ENCODE measurements at regions not wholly inside any gene's neighbourhood (a gene's known extent, or its start where the extent isn't known, plus 50 kb on each side); places are given as distances from the start of the nearest gene placed in this dataset.

DNA sequence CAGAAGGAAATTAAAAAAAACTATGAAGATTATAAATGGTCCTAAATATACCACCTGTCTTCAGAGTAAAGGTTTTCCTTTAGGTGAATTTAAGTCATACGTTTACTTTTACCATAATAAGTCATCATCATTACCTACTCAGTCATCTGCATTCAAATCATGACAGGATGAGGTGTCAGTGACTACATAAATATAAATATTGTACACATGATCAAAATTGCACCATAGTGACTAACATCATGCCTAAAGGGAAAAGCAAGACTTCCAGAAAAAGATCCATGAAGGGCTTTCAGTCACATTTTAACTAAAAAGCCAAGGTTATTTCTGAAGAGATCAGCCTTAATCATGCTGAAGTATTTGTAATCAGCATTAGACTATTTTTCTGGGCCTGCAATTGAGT is 759.9 kb upstream of the FLRT2 start:
- intact Hi-C loops (cut with micrococcal nuclease), result no loop called here
- Histone ChIP-seq H3K9me3 (replicated peaks; ENCODE audit: control insufficient read depth, insufficient read depth, low read length) (no peaks in the 10 kb centered on the region), H3K9ac (replicated peaks; ENCODE audit: extremely low read depth, insufficient read depth, low read length) (no peak overlapping the region), H3K9me1 (replicated peaks; ENCODE audit: control insufficient read depth, extremely low read depth, insufficient read depth, low read length) (no peaks in the 10 kb centered on the region), H4K20me1 (replicated peaks; ENCODE audit: control insufficient read depth, extremely low read depth, insufficient read depth, low read length) (no peaks in the 10 kb centered on the region), H3K79me2 (ENCODE audit: control insufficient read depth, insufficient read depth, low read length) (no peaks in the 10 kb centered on the region), H3K27ac (ENCODE audit: insufficient read depth, low read depth, low read length) (no peak overlapping the region), H2AFZ (ENCODE audit: low read depth, low read length) (no peak overlapping the region), H3K36me3 (ENCODE audit: control insufficient read depth in 2 of 2, extremely low read depth in 1 of 2, insufficient read depth in 2 of 2, low read length in 2 of 2) (no peaks in the 10 kb centered on the region), H3K4me1 (ENCODE audit: control insufficient read depth, extremely low read depth, insufficient read depth, low read length) (no peaks in the 10 kb centered on the region), H3K27me3 (ENCODE audit: control insufficient read depth in 2 of 2, insufficient read depth in 2 of 2, low read length in 2 of 2) (no peaks in the 10 kb centered on the region), H3K4me3 (replicated peaks in 1 of 3; ENCODE audit: insufficient read depth in 1 of 3, low read depth in 1 of 3, low read length in 3 of 3) (no peak overlapping the region), H3K4me2 (ENCODE audit: insufficient read depth, low read length) (no peak overlapping the region)
- FAIRE-seq (no peak), DNase-seq (ENCODE audit: low read depth, low spot score) (no peak)
- dilution Hi-C loops (cut with MboI; ENCODE audit: extremely low pct_ligation_motif_present, low sequenced_read_pairs), result no loop called here
- BruUV-seq (replicated peaks), result no TSS peak
- ChIA-PET CTCF (no interaction called here), POLR2A (no interaction called here)
- TF ChIP-seq, protein P1, sequence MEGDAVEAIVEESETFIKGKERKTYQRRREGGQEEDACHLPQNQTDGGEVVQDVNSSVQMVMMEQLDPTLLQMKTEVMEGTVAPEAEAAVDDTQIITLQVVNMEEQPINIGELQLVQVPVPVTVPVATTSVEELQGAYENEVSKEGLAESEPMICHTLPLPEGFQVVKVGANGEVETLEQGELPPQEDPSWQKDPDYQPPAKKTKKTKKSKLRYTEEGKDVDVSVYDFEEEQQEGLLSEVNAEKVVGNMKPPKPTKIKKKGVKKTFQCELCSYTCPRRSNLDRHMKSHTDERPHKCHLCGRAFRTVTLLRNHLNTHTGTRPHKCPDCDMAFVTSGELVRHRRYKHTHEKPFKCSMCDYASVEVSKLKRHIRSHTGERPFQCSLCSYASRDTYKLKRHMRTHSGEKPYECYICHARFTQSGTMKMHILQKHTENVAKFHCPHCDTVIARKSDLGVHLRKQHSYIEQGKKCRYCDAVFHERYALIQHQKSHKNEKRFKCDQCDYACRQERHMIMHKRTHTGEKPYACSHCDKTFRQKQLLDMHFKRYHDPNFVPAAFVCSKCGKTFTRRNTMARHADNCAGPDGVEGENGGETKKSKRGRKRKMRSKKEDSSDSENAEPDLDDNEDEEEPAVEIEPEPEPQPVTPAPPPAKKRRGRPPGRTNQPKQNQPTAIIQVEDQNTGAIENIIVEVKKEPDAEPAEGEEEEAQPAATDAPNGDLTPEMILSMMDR (IDR thresholded peaks at IDR 0.05; ENCODE audit: extremely low read depth in 1 of 2, insufficient read depth in 1 of 2, low read depth in 1 of 2, low read length in 2 of 2), result no peak
- TF ChIP-seq GATA2 (IDR thresholded peaks at IDR 0.05; ENCODE audit: insufficient read depth, insufficient read length, low read depth, low read length) (no peak), FOS (IDR thresholded peaks at IDR 0.05; ENCODE audit: borderline replicate concordance, insufficient read depth, low read length) (no peak), POLR2A (IDR thresholded peaks at IDR 0.05; ENCODE audit: low read depth, low read length) (no peak), MYC (IDR thresholded peaks at IDR 0.05; ENCODE audit: low read depth, low read length) (no peak), EZH2 (IDR thresholded peaks at IDR 0.05; ENCODE audit: borderline replicate concordance, low read depth, low read length, severe bottlenecking) (no peak), POLR2AphosphoS5 (IDR thresholded peaks at IDR 0.05; ENCODE audit: insufficient read depth, low read depth, low read length) (no peak), JUN (IDR thresholded peaks at IDR 0.05; ENCODE audit: borderline replicate concordance, insufficient read depth, insufficient read length, low read depth) (no peak)
